Skeletal muscle satellite cell (primary cell): ENCODE measurements at regions not wholly inside any gene's neighbourhood (a gene's known extent, or its start where the extent isn't known, plus 50 kb on each side); places are given as distances from the start of the nearest gene placed in this dataset.

ENCODE experiments used
- H3K27me3 ChIP-seq: 2 replicates; pipeline ENCODE4 v1.7.0; 2013; ENCODE audit warnings: low read length; ENCODE audit not compliant: control insufficient read depth, insufficient read depth
- H3K36me3 ChIP-seq: 2 replicates; pipeline ENCODE4 v1.7.0; 2013; ENCODE audit warnings: mild to moderate bottlenecking, control low read depth, low read length; ENCODE audit not compliant: insufficient read depth
- H3K4me1 ChIP-seq: 2 replicates; pipeline ENCODE4 v1.7.0; 2013; ENCODE audit warnings: low read length; ENCODE audit not compliant: control insufficient read depth, insufficient read depth
- H3K4me2 ChIP-seq: 2 replicates; pipeline ENCODE4 v1.7.0; 2013; ENCODE audit warnings: mild to moderate bottlenecking, low read length
- H3K4me3 ChIP-seq: 2 replicates; pipeline ENCODE4 v1.7.0; 2013; ENCODE audit warnings: low read length
- H3K9ac ChIP-seq: 2 replicates; pipeline ENCODE4 v1.7.0; 2013; ENCODE audit warnings: mild to moderate bottlenecking, low read depth, low read length, moderate library complexity
- H3K9me3 ChIP-seq: replicated peaks from 2 replicates; pipeline ENCODE4 v1.7.0; 2013; ENCODE audit warnings: mild to moderate bottlenecking, control low read depth, low read length

- H3K9ac ChIP-seq = no peak overlapping the region
- no peaks in the 10 kb centered on the region for H3K36me3 ChIP-seq
- no peak overlapping the region for H3K4me3 ChIP-seq
- H3K4me1 ChIP-seq = peaks cover 17% of the 10 kb centered on the region
- H3K4me2 ChIP-seq = no peak overlapping the region
- no peaks in the 10 kb centered on the region for H3K9me3 ChIP-seq
- H3K27me3 ChIP-seq = no peaks in the 10 kb centered on the region
These were observed 50.3 kb upstream of the NFE2L2 start for GRCh38 chr2:177314722-177315264.

DNA sequence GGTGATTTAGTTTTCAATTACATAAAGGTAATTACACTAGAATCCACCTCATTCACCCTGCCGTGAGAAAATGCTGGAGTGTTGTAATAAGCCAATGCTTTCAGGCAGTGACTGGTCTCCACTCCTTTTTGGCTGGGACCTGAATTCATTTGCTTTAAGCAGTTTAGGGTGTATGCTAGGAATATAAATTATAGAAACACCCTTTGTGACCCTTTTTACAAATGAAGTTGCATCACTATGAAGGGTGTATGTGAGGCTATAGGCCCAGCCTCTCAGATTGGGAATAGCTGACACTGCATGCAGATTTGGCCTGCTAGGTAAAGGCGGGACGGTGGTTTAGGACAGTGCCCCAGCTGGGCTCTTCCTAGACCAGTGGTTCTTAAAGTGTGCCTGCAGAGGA, 50.8 kb upstream of the NFE2L2 start:
- no peaks in the 10 kb centered on the region for H3K9me3 ChIP-seq
- H3K4me3 ChIP-seq = no peak overlapping the region
- peaks cover 17% of the 10 kb centered on the region for H3K4me1 ChIP-seq
- H3K36me3 ChIP-seq = no peaks in the 10 kb centered on the region
- no peak overlapping the region for H3K9ac ChIP-seq
- no peaks in the 10 kb centered on the region for H3K27me3 ChIP-seq
- H3K4me2 ChIP-seq = no peak overlapping the region

- Histone ChIP-seq H3K4me3 (no peak overlapping the region), H3K36me3 (no peaks in the 10 kb centered on the region), H3K27me3 (no peaks in the 10 kb centered on the region), H3K4me2 (no peak overlapping the region), H3K9me3 (no peaks in the 10 kb centered on the region), H3K9ac (no peak overlapping the region), H3K4me1 (peaks cover 17% of the 10 kb centered on the region)
These were observed 52.2 kb upstream of the NFE2L2 start for GRCh38 chr2:177316756-177317155.

GRCh38 chr2:177317443-177317842, 52.9 kb upstream of the NFE2L2 start:
- Histone ChIP-seq H3K9me3 (no peaks in the 10 kb centered on the region), H3K9ac (no peak overlapping the region), H3K36me3 (no peaks in the 10 kb centered on the region), H3K27me3 (no peaks in the 10 kb centered on the region), H3K4me3 (no peak overlapping the region), H3K4me2 (no peak overlapping the region), H3K4me1 (peaks cover 17% of the 10 kb centered on the region)

- Histone ChIP-seq H3K9ac (no peak overlapping the region), H3K9me3 (no peaks in the 10 kb centered on the region), H3K4me3 (no peak overlapping the region), H3K36me3 (no peaks in the 10 kb centered on the region), H3K4me2 (no peak overlapping the region), H3K4me1 (peaks cover 17% of the 10 kb centered on the region), H3K27me3 (no peaks in the 10 kb centered on the region)
These were observed 53.3 kb upstream of the NFE2L2 start for GRCh38 chr2:177317857-177318256.

- no peaks in the 10 kb centered on the region for H3K36me3 ChIP-seq
- peaks cover 11% of the 10 kb centered on the region for H3K4me1 ChIP-seq
- H3K9ac ChIP-seq = no peak overlapping the region
- H3K9me3 ChIP-seq = no peaks in the 10 kb centered on the region
- H3K4me2 ChIP-seq = no peak overlapping the region
- no peak overlapping the region for H3K4me3 ChIP-seq
- no peaks in the 10 kb centered on the region for H3K27me3 ChIP-seq
These were observed 54.1 kb upstream of the NFE2L2 start for GRCh38 chr2:177318613-177319012.

- H3K9me3 ChIP-seq = no peaks in the 10 kb centered on the region
- H3K4me2 ChIP-seq = no peak overlapping the region
- peaks cover 8% of the 10 kb centered on the region for H3K4me1 ChIP-seq
- no peaks in the 10 kb centered on the region for H3K36me3 ChIP-seq
- H3K27me3 ChIP-seq = no peaks in the 10 kb centered on the region
- H3K4me3 ChIP-seq = no peak overlapping the region
- H3K9ac ChIP-seq = no peak overlapping the region
These were observed 56.1 kb upstream of the NFE2L2 start for GRCh38 chr2:177320596-177320995.

- H3K4me3 ChIP-seq = no peak overlapping the region
- no peak overlapping the region for H3K9ac ChIP-seq
- no peaks in the 10 kb centered on the region for H3K9me3 ChIP-seq
- H3K4me2 ChIP-seq = no peak overlapping the region
- no peaks in the 10 kb centered on the region for H3K36me3 ChIP-seq
- no peaks in the 10 kb centered on the region for H3K27me3 ChIP-seq
- peaks cover 13% of the 10 kb centered on the region for H3K4me1 ChIP-seq
These were observed 58.3 kb upstream of the NFE2L2 start for GRCh38 chr2:177322801-177323261.

DNA sequence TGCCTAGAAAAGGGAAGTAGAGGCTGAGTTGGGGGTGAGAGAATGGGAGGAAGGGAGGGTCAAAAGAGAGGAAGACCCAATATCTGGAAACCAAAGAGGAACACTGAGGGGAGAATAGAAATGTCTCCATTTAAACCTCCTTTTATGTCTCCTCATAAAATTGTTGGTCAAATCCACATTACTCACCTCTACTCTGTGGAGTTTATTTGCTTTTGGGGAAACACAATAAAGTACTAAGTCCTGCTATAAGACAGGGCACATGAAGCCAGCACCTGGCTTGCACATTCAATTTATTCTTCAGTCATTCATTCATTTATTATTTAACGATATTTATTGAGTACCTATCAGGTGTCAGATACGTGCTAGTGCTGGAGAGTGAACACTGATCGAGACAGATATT, 60.3 kb upstream of the NFE2L2 start:
- Histone ChIP-seq H3K9ac (no peak overlapping the region), H3K9me3 (no peaks in the 10 kb centered on the region), H3K27me3 (no peaks in the 10 kb centered on the region), H3K4me3 (no peak overlapping the region), H3K36me3 (no peaks in the 10 kb centered on the region), H3K4me2 (no peak overlapping the region), H3K4me1 (peaks cover 13% of the 10 kb centered on the region)

GRCh38 chr2:177325554-177325953, 61.0 kb upstream of the NFE2L2 start:
- H3K4me2 ChIP-seq = peak overlapping the region; percentile 2
- no peak overlapping the region for H3K9ac ChIP-seq
- H3K27me3 ChIP-seq = no peaks in the 10 kb centered on the region
- H3K9me3 ChIP-seq = no peaks in the 10 kb centered on the region
- no peak overlapping the region for H3K4me3 ChIP-seq
- H3K36me3 ChIP-seq = no peaks in the 10 kb centered on the region
- H3K4me1 ChIP-seq = peaks cover 13% of the 10 kb centered on the region

- Histone ChIP-seq H3K4me1 (peaks cover 13% of the 10 kb centered on the region), H3K9ac (no peak overlapping the region), H3K9me3 (no peaks in the 10 kb centered on the region), H3K27me3 (no peaks in the 10 kb centered on the region), H3K36me3 (no peaks in the 10 kb centered on the region), H3K4me3 (no peak overlapping the region), H3K4me2 (peak overlapping the region; percentile 2)
These were observed 61.5 kb upstream of the NFE2L2 start for GRCh38 chr2:177326005-177326404.

GRCh38 chr2:177326591-177326990, 62.1 kb upstream of the NFE2L2 start:
- no peak overlapping the region for H3K9ac ChIP-seq

More at GRCh38 chr2:177326591-177326990, 62.1 kb upstream of the NFE2L2 start:
- no peak overlapping the region for H3K4me3 ChIP-seq
- no peaks in the 10 kb centered on the region for H3K9me3 ChIP-seq
- no peaks in the 10 kb centered on the region for H3K36me3 ChIP-seq
- H3K4me1 ChIP-seq = peaks cover 13% of the 10 kb centered on the region
- no peak overlapping the region for H3K4me2 ChIP-seq
- no peaks in the 10 kb centered on the region for H3K27me3 ChIP-seq
